Cardiac fibroblast (primary cell): ENCODE measurements at regions not wholly inside any gene's neighbourhood (a gene's known extent, or its start where the extent isn't known, plus 50 kb on each side); places are given as distances from the start of the nearest gene placed in this dataset.
"Not testable (repeated sequence)": the region's sequence is repeated elsewhere in the genome, so short reads cannot be mapped to it uniquely, and the experiment has no call there.

Experiments
- DNase-seq, 2 donors: peaks; one replicate each; pipeline versions ENCODE4 v3.0.0 to v3.0.0-alpha.2; 2010; ENCODE audit warnings: low read depth in 2 of 2
- H3K4me3 ChIP-seq, 2 donors: replicated peaks in 1 of 2; 1 replicate in 1 of 2; 2 replicates in 1 of 2; pipeline ENCODE4 v1.5.1; 2011; ENCODE audit warnings: low read depth in 2 of 2, low read length in 2 of 2, mild to moderate bottlenecking in 2 of 2, moderate library complexity in 1 of 2
- TF ChIP-seq, protein P1 (sequence below): IDR thresholded peaks from one replicate; pipeline ENCODE4 v1.5.1; 2011; ENCODE audit warnings: low read depth, mild to moderate bottlenecking, low read length, inconsistent platforms

DNA sequence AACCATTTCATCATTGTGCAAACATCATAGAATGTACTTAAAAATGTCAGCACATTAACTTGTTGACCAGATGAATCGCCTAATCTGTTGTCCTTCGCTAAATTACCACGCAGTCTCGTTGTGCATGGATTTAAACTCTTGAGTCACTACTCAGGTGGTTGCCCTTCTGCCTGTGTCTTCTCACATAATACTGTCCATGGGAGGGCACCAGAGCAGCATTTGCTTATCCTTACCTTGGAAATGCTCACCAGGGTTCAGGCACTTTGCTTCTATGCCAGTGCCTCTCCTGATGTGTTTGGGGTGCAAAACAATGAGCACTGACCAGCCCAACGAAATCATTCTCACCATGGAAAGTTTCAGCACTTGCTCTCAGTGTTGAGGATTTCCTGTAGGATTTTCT, 559.9 kb downstream of the RWDD3 start:
- TF ChIP-seq, protein P1, sequence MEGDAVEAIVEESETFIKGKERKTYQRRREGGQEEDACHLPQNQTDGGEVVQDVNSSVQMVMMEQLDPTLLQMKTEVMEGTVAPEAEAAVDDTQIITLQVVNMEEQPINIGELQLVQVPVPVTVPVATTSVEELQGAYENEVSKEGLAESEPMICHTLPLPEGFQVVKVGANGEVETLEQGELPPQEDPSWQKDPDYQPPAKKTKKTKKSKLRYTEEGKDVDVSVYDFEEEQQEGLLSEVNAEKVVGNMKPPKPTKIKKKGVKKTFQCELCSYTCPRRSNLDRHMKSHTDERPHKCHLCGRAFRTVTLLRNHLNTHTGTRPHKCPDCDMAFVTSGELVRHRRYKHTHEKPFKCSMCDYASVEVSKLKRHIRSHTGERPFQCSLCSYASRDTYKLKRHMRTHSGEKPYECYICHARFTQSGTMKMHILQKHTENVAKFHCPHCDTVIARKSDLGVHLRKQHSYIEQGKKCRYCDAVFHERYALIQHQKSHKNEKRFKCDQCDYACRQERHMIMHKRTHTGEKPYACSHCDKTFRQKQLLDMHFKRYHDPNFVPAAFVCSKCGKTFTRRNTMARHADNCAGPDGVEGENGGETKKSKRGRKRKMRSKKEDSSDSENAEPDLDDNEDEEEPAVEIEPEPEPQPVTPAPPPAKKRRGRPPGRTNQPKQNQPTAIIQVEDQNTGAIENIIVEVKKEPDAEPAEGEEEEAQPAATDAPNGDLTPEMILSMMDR = no peak
- H3K4me3 ChIP-seq = no peak overlapping the region
- DNase-seq = peak in 1 of 2 donors; percentile 1

DNA sequence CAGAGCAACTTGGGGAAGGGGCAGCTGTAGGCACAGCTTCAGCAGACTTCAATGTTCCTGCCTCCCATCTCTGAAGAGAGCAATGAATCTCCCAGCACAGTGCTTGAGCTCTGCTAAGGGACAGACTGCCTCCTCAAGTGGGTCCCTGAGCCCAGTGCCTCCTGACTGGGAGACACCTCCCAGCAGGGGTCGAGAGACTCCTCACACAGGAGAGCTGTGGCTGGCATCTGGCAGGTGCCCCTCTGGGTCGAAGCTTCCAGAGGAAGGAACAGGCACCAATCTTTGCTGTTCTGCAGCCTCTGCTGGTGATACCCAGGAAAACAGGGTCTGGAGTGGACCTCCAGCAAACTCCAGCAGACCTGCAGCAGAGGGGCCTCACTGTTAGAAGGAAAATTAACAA, 563.8 kb downstream of the RWDD3 start:
- DNase-seq, H3K4me3 ChIP-seq: not testable (repeated sequence)

DNA sequence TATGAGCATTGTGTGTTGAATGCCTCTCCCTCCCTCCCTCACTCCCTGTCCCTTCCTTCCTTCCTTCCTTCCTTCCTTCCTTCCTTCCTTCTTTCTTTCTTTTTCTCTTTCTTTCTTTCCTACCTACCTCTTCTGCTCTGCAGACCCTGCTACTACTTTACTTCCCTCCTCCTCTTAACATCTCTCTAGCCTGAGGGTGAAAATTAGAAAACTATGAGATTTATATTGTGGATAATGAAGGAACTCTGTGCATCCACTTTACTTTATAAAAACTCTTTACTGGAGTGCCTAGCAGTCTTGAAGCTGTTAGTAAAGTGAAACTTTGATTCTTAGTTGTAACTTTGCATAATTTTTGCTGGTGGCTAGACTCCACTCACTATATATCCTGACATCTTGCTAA, 572.2 kb downstream of the RWDD3 start:
- H3K4me3 ChIP-seq = no peak overlapping the region
- TF ChIP-seq, protein P1 = no peak
- no peak for DNase-seq

DNA sequence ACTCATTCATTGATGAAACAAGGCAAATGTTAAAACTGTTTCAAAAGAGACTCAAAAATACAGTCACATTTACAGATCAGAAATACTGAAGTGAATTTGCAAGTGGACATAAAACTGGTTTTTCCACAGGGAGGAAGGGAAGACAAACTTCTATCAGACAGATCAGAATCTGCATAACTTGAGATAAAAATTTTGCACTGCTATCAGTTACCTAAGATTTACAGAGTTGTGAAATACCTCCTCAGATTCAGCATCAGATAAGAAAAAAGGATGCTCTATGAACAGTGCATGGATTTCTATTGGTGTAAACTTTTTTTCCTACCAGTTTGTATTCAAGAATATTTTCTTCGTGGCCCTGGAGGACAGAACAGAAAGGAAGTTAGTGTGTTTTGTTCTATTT, 575.4 kb downstream of the RWDD3 start:
- DNase-seq = no peak
- TF ChIP-seq, protein P1 = no peak
- no peak overlapping the region for H3K4me3 ChIP-seq

DNA sequence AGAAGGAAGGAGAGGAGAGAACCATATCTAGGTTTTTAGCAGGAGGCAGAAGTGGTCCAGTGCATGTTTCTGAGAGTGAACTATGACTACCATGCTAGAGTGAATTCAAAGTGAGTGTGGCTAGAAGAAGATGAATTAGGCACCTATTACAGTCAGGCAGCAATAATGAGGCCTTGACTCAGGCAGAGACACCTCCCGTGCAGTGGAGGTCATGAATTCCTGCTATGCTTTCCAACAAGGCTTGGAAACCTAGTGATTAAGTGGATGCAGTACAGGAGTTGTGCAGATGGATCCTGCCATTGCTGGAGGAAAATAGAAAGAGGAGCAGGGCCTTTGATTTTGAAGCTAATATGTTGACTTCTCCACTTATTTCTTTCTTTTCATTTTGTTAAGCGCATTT, 581.5 kb downstream of the RWDD3 start:
- H3K4me3 ChIP-seq = no peak overlapping the region
- TF ChIP-seq, protein P1 = no peak
- DNase-seq = no peak

DNA sequence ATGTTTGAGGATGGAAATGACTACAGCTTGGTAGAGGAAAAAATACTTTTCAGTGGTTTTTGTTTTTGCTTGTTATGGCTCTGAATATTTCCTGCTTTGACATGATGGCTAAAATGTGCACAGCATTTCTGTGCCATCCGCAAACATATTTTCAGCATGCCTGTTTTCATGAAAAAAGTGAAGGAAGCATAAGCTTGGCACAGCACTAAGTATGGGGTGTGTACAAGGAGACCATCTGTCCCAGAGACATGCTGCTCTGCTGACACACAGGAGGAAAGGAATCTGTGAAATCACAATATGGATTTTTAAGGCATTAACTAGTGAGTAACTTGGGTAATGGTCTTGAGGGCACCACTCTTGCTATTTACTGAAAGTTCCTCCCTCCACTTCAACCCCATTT, 595.5 kb downstream of the RWDD3 start:
- TF ChIP-seq, protein P1 = no peak
- no peak overlapping the region for H3K4me3 ChIP-seq
- no peak for DNase-seq

DNA sequence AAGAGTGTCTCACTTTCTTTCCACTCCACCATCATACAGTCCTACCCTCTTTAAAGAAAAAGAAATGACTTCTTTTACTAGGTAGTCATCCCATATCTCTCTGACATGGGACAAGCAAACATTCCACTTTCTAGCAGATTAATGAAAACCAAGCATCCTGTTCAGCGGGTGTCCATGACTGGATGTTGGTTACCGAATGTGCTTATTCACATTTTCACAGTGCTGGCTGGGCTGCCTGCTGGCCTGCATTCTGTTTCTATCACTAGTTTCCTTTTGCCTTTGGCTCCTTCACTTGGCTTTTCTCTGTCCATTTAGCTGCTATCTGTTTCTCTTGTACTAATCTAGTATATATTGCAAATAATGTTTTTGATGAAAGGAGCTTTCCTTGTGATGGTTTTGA, 598.4 kb downstream of the RWDD3 start:
- H3K4me3 ChIP-seq = no peak overlapping the region
- TF ChIP-seq, protein P1 = no peak
- DNase-seq = no peak
